ENCODE measurements at regions not wholly inside any gene's neighbourhood (a gene's known extent, or its start where the extent isn't known, plus 50 kb on each side); places are given as distances from the start of the nearest gene placed in this dataset.

GRCh38 chr5:159638954-159639559 is 277.2 kb upstream of the ADRA1B start (continued):
- TF ChIP-seq JUND (IDR thresholded peaks at IDR 0.05; ENCODE audit: borderline replicate concordance, low read depth, low read length) (peak; percentile 89), JUND (tag; IDR thresholded peaks at IDR 0.05; ENCODE audit: borderline replicate concordance, low read depth, low read length) (peak; percentile 76; the same call in 1 of the 3 replicates), E2F1 (CRISPR knock-in tag; IDR thresholded peaks at IDR 0.05) (no peak), HEY1 (CRISPR knock-in tag; IDR thresholded peaks at IDR 0.05; ENCODE audit: borderline replicate concordance) (no peak), HNRNPLL (IDR thresholded peaks at IDR 0.05; ENCODE audit: low read depth, low read length, poor library complexity, severe bottlenecking) (no peak), TRIM28 (IDR thresholded peaks at IDR 0.05) (no peak), E2F5 (CRISPR knock-in tag; IDR thresholded peaks at IDR 0.05) (no peak), ZBTB8A (IDR thresholded peaks at IDR 0.05; ENCODE audit: partially characterized antibody) (no peak), KAT2B (IDR thresholded peaks at IDR 0.05; ENCODE audit: low read depth, low read length) (no peak), GABPA (tag; conservative IDR thresholded peaks at IDR 0.05; ENCODE audit: low read depth) (peak; percentile 80), XRCC5 (IDR thresholded peaks at IDR 0.05; ENCODE audit: low read depth, low read length) (no peak), CUX1 (CRISPR knock-in tag; IDR thresholded peaks at IDR 0.05) (no peak)
- TF ChIP-seq, protein P1, sequence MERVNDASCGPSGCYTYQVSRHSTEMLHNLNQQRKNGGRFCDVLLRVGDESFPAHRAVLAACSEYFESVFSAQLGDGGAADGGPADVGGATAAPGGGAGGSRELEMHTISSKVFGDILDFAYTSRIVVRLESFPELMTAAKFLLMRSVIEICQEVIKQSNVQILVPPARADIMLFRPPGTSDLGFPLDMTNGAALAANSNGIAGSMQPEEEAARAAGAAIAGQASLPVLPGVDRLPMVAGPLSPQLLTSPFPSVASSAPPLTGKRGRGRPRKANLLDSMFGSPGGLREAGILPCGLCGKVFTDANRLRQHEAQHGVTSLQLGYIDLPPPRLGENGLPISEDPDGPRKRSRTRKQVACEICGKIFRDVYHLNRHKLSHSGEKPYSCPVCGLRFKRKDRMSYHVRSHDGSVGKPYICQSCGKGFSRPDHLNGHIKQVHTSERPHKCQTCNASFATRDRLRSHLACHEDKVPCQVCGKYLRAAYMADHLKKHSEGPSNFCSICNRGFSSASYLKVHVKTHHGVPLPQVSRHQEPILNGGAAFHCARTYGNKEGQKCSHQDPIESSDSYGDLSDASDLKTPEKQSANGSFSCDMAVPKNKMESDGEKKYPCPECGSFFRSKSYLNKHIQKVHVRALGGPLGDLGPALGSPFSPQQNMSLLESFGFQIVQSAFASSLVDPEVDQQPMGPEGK (CRISPR knock-in tag; IDR thresholded peaks at IDR 0.05; ENCODE audit: borderline replicate concordance) = peak; percentile 71; the same call in 1 of the 2 replicates
- TF ChIP-seq, protein P2, sequence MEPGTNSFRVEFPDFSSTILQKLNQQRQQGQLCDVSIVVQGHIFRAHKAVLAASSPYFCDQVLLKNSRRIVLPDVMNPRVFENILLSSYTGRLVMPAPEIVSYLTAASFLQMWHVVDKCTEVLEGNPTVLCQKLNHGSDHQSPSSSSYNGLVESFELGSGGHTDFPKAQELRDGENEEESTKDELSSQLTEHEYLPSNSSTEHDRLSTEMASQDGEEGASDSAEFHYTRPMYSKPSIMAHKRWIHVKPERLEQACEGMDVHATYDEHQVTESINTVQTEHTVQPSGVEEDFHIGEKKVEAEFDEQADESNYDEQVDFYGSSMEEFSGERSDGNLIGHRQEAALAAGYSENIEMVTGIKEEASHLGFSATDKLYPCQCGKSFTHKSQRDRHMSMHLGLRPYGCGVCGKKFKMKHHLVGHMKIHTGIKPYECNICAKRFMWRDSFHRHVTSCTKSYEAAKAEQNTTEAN (CRISPR knock-in tag; IDR thresholded peaks at IDR 0.05) = no peak
- TF ChIP-seq, protein P3, sequence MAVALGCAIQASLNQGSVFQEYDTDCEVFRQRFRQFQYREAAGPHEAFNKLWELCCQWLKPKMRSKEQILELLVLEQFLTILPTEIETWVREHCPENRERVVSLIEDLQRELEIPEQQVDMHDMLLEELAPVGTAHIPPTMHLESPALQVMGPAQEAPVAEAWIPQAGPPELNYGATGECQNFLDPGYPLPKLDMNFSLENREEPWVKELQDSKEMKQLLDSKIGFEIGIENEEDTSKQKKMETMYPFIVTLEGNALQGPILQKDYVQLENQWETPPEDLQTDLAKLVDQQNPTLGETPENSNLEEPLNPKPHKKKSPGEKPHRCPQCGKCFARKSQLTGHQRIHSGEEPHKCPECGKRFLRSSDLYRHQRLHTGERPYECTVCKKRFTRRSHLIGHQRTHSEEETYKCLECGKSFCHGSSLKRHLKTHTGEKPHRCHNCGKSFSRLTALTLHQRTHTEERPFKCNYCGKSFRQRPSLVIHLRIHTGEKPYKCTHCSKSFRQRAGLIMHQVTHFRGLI (CRISPR knock-in tag; IDR thresholded peaks at IDR 0.05) = no peak; the same call in 1 of the 2 replicates
